Esophagus muscularis mucosa (tissue), 3 donors: ENCODE measurements at regions not wholly inside any gene's neighbourhood (a gene's known extent, or its start where the extent isn't known, plus 50 kb on each side); places are given as distances from the start of the nearest gene placed in this dataset.

Experiments used
- POLR2A ChIP-seq: fragments of 450-650 bp; IDR thresholded peaks from one replicate; pipeline ENCODE4 v1.6.1; 2017; ENCODE audit warnings: antibody characterized with exemption, moderate library complexity, mild to moderate bottlenecking, low read depth
- TF ChIP-seq, protein P1 (sequence below), 3 experiments: fragments of 200-600 bp in 2 of 3; fragments of 450-650 bp in 1 of 3; sonication (generic) in 2 of 3; IDR thresholded peaks; one replicate each; pipeline ENCODE4 v1.5.1; 2017 to 2019; ENCODE audit warnings: antibody characterized with exemption in 3 of 3, mild to moderate bottlenecking in 2 of 3, moderate library complexity in 1 of 3

DNA sequence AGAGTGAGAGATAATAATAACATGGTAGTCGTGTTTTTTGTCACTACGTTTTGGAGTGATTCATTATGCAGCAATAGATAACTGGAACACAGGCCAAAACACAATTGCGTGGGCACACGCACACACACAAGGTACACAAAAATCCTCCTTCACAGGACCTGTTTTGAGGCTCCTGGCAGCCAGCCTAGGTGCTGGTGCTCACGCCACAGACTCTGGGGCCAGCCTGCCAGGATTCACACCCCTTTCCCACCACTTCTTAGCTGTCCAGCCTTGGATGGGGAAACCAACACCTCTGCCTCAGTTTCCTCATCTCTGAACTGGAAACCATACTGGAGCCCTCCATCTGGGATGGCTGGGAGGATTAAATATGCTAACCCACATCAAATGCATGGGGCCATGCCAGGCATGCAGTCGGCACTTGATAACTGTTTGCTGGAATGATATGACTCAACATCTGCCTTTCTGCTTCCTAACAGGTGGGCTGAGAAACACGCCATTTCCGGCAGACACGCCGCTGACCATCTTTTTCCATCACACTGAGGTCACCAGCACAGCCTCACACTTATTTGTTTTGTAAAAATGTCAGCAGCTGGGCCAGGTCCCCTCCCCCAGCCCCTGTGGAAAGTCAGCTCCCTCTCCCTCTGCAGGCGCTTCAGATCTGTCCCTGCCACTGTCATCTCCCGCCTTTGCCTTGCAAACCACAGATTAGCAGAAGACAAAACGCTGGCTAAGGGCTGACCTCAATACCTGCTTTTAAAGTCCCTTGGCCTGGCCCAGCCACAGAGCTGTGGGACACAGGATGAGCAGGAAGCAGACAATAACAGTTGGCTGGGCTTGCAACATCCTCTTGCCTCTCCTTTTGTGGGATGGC lies 237.5 kb downstream of the BCOR start:
- TF ChIP-seq POLR2A = no peak
- TF ChIP-seq, protein P1, sequence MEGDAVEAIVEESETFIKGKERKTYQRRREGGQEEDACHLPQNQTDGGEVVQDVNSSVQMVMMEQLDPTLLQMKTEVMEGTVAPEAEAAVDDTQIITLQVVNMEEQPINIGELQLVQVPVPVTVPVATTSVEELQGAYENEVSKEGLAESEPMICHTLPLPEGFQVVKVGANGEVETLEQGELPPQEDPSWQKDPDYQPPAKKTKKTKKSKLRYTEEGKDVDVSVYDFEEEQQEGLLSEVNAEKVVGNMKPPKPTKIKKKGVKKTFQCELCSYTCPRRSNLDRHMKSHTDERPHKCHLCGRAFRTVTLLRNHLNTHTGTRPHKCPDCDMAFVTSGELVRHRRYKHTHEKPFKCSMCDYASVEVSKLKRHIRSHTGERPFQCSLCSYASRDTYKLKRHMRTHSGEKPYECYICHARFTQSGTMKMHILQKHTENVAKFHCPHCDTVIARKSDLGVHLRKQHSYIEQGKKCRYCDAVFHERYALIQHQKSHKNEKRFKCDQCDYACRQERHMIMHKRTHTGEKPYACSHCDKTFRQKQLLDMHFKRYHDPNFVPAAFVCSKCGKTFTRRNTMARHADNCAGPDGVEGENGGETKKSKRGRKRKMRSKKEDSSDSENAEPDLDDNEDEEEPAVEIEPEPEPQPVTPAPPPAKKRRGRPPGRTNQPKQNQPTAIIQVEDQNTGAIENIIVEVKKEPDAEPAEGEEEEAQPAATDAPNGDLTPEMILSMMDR (IDR thresholded peaks at IDR 0.05) = no peak
